ENCODE measurements at regions not wholly inside any gene's neighbourhood (a gene's known extent, or its start where the extent isn't known, plus 50 kb on each side); places are given as distances from the start of the nearest gene placed in this dataset.

DNA sequence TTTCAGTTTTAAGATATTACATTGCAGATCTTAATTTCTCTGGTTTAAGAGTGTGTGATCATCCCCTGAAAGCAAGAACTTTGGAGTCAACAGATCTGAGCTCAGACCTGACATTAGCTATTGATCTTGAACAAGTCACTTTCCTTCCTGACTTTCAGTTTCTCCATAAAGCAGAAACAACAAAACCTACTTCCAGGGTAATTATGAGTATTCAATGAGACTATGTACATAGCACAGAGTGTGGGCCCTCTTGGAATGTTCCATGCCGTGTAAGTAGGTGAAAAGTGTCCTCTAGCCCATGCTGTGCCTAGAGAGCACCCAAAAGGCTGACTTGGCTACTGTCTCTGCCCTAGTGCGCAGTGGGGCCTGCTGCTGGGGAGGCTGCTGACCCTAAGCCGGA is 188.0 kb upstream of the RPL34 start:
- no peak for DNase-seq
- no peaks in the 10 kb centered on the region for H3K4me1 ChIP-seq
- H3K27me3 ChIP-seq = no peaks in the 10 kb centered on the region
- no peaks in the 10 kb centered on the region; the same call in 1 of the 2 replicates for H3K9me3 ChIP-seq
- no peak overlapping the region for H3K4me3 ChIP-seq (ENCODE audit: low read depth, low read length)
- TF ChIP-seq CTCF (IDR thresholded peaks at IDR 0.05; ENCODE audit: low read depth, low read length) = no peak
- no peaks in the 10 kb centered on the region for H3K36me3 ChIP-seq

DNA sequence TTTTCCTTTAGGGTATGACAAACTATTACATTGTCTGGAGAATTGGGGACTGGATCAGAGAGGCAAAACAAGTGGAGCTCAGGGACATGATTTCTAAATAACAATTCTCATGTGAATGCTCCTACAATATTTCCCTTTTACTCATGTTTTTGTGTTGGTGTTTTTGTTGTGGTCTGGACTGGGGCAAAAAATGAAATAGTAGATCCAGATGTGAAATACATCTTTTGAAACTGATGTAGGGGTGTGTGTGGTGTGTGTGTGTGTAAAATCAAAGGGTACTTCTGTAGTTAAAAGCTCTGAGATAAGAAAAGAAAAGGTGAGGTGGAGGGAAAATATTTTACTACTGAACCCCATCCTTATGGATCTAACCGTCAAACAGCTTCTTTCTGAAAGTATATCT is 188.4 kb upstream of the RPL34 start:
- Histone ChIP-seq H3K36me3 (no peaks in the 10 kb centered on the region), H3K4me1 (no peaks in the 10 kb centered on the region), H3K9me3 (no peaks in the 10 kb centered on the region; the same call in 1 of the 2 replicates), H3K27me3 (no peaks in the 10 kb centered on the region), H3K4me3 (ENCODE audit: low read depth, low read length) (no peak overlapping the region)
- no peak for DNase-seq
- no peak for TF ChIP-seq CTCF (IDR thresholded peaks at IDR 0.05; ENCODE audit: low read depth, low read length)

GRCh38 chr4:108430921-108431320 is 189.5 kb upstream of the RPL34 start:
- no peak overlapping the region for H3K4me3 ChIP-seq (ENCODE audit: low read depth, low read length)
- no peak for TF ChIP-seq CTCF (IDR thresholded peaks at IDR 0.05; ENCODE audit: low read depth, low read length)
- DNase-seq = no peak
- H3K36me3 ChIP-seq = no peaks in the 10 kb centered on the region
- H3K9me3 ChIP-seq = no peaks in the 10 kb centered on the region; the same call in 1 of the 2 replicates
- no peaks in the 10 kb centered on the region for H3K27me3 ChIP-seq
- H3K4me1 ChIP-seq = no peaks in the 10 kb centered on the region

GRCh38 chr4:108429662-108430061 is 190.7 kb upstream of the RPL34 start:
- no peak for DNase-seq
- Histone ChIP-seq H3K36me3 (no peaks in the 10 kb centered on the region), H3K27me3 (no peaks in the 10 kb centered on the region), H3K4me3 (ENCODE audit: low read depth, low read length) (no peak overlapping the region), H3K4me1 (no peaks in the 10 kb centered on the region), H3K9me3 (no peaks in the 10 kb centered on the region; the same call in 1 of the 2 replicates)
- no peak for TF ChIP-seq CTCF (IDR thresholded peaks at IDR 0.05; ENCODE audit: low read depth, low read length)

DNA sequence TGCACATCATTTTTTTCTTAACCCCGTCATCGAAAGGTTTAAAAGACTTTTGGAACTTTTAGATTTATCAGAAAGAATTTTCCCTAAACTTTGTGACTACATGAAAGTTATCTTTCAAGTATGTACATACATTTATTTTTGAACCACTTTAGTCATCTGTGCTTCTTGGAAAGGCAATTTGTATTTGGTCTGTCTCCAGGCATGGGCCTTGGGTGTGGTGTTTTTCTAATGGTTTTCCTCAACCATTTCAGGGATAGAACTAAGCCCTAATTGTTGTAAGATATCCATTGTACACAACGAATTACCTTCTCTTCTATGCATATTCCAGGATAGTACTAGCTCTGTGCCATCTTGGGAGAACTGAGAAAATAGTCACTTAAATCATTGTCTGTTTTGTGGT is 191.5 kb upstream of the RPL34 start:
- Histone ChIP-seq H3K36me3 (no peaks in the 10 kb centered on the region), H3K4me3 (ENCODE audit: low read depth, low read length) (no peak overlapping the region), H3K4me1 (no peaks in the 10 kb centered on the region), H3K9me3 (no peaks in the 10 kb centered on the region), H3K27me3 (no peaks in the 10 kb centered on the region)
- no peak for TF ChIP-seq CTCF (IDR thresholded peaks at IDR 0.05; ENCODE audit: low read depth, low read length)
- DNase-seq = no peak

- Histone ChIP-seq H3K36me3 (no peaks in the 10 kb centered on the region), H3K9me3 (no peaks in the 10 kb centered on the region), H3K4me1 (no peaks in the 10 kb centered on the region), H3K4me3 (ENCODE audit: low read depth, low read length) (no peak overlapping the region), H3K27me3 (no peaks in the 10 kb centered on the region)
- DNase-seq = no peak
- TF ChIP-seq CTCF (IDR thresholded peaks at IDR 0.05; ENCODE audit: low read depth, low read length) = no peak
These were observed 192.4 kb upstream of the RPL34 start for GRCh38 chr4:108427946-108428485.

All from BE2C (cell line).